Parathyroid adenoma (tissue), 2 donors: ENCODE measurements at regions not wholly inside any gene's neighbourhood (a gene's known extent, or its start where the extent isn't known, plus 50 kb on each side); places are given as distances from the start of the nearest gene placed in this dataset.

Source experiments
- H2AFZ ChIP-seq: fragments of 300-600 bp; sonication (generic); one replicate; pipeline ENCODE4 v1.7.0; 2017; ENCODE audit warnings: antibody characterized with exemption, mild to moderate bottlenecking
- H3K27ac ChIP-seq: fragments of 300-600 bp; sonication (generic); one replicate; pipeline ENCODE4 v1.7.0; 2017
- H3K27me3 ChIP-seq: fragments of 300-600 bp; sonication (generic); one replicate; pipeline ENCODE4 v1.7.0; 2017; ENCODE audit warnings: low read length; ENCODE audit not compliant: control insufficient read depth, insufficient read depth
- H3K36me3 ChIP-seq: fragments of 300-600 bp; sonication (generic); one replicate; pipeline ENCODE4 v1.7.0; 2017; ENCODE audit warnings: low read length; ENCODE audit not compliant: control insufficient read depth, insufficient read depth
- H3K4me1 ChIP-seq: fragments of 300-600 bp; sonication (generic); one replicate; pipeline ENCODE4 v1.7.0; 2017; ENCODE audit warnings: control low read depth
- H3K4me2 ChIP-seq: fragments of 300-600 bp; sonication (generic); one replicate; pipeline ENCODE4 v1.7.0; 2017; ENCODE audit warnings: low read length
- H3K4me3 ChIP-seq: fragments of 300-600 bp; sonication (generic); one replicate; pipeline ENCODE4 v1.7.0; 2017; ENCODE audit warnings: low read depth, low read length
- H3K79me2 ChIP-seq: fragments of 300-600 bp; sonication (generic); one replicate; pipeline ENCODE4 v1.7.0; 2017; ENCODE audit warnings: control low read depth
- H3K9ac ChIP-seq: fragments of 300-600 bp; sonication (generic); one replicate; pipeline ENCODE4 v1.7.0; 2017; ENCODE audit warnings: mild to moderate bottlenecking
- H3K9me3 ChIP-seq: fragments of 300-600 bp; sonication (generic); one replicate; pipeline ENCODE4 v1.7.0; 2017; ENCODE audit warnings: low read length; ENCODE audit not compliant: control insufficient read depth
- CTCF ChIP-seq: fragments of 300-600 bp; sonication (generic); IDR thresholded peaks from one replicate; pipeline ENCODE4 v1.7.0; 2017; ENCODE audit warnings: antibody characterized with exemption, mild to moderate bottlenecking
- donor health status: primary hyperparathyroidism.

- Histone ChIP-seq H3K9me3 (no peaks in the 10 kb centered on the region), H3K9ac (no peak overlapping the region)
- no peak for TF ChIP-seq CTCF
These were observed 98.0 kb downstream of the MACIR start for GRCh38 chr5:103356350-103357091.

GRCh38 chr5:103355579-103355978 is 97.0 kb downstream of the MACIR start:
- H3K9me3 ChIP-seq, result no peaks in the 10 kb centered on the region
- no peak for TF ChIP-seq CTCF
- H3K4me1 ChIP-seq, result peaks cover 4% of the 10 kb centered on the region
- no peaks in the 10 kb centered on the region for H3K79me2 ChIP-seq
- H3K4me3 ChIP-seq, result no peak overlapping the region
- no peak overlapping the region for H3K27ac ChIP-seq
- no peak overlapping the region for H2AFZ ChIP-seq
- H3K4me2 ChIP-seq, result no peak overlapping the region
- H3K27me3 ChIP-seq, result no peaks in the 10 kb centered on the region
- H3K9ac ChIP-seq, result no peak overlapping the region
- no peaks in the 10 kb centered on the region for H3K36me3 ChIP-seq

More at GRCh38 chr5:103356350-103357091, 98.0 kb downstream of the MACIR start:
- Histone ChIP-seq H2AFZ (no peak overlapping the region), H3K27me3 (no peaks in the 10 kb centered on the region), H3K4me3 (no peak overlapping the region), H3K4me2 (no peak overlapping the region), H3K79me2 (no peaks in the 10 kb centered on the region), H3K27ac (no peak overlapping the region), H3K36me3 (no peaks in the 10 kb centered on the region), H3K4me1 (peaks cover 4% of the 10 kb centered on the region)

- no peak for TF ChIP-seq CTCF
- Histone ChIP-seq H3K9me3 (no peaks in the 10 kb centered on the region), H3K27me3 (no peaks in the 10 kb centered on the region), H3K4me1 (peaks cover 4% of the 10 kb centered on the region), H3K4me3 (no peak overlapping the region), H3K27ac (no peak overlapping the region), H3K79me2 (no peaks in the 10 kb centered on the region), H3K4me2 (no peak overlapping the region), H2AFZ (no peak overlapping the region), H3K36me3 (no peaks in the 10 kb centered on the region), H3K9ac (no peak overlapping the region)
These were observed 95.9 kb downstream of the MACIR start for GRCh38 chr5:103354446-103354845.

DNA sequence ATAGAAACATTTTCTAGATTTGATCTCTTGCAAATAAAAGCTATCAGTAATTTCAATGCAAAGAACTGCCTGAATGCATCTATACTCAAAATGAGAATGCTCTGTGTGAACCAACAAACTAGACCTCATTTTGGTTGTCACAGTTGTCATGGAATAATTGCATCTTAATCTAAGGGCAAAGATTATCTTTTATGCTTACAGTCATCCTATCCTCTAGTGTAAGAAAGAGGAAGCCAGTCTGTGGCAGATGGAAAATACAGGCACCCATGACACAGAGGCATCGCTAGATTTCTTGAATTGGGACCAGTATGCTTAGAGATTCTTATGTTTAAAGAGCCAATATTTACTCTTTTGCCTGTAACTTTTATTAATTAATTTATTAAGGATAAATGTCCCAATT is 95.0 kb downstream of the MACIR start:
- H3K27ac ChIP-seq, result no peak overlapping the region
- no peaks in the 10 kb centered on the region for H3K79me2 ChIP-seq
- no peaks in the 10 kb centered on the region for H3K9me3 ChIP-seq
- no peaks in the 10 kb centered on the region for H3K36me3 ChIP-seq
- no peaks in the 10 kb centered on the region for H3K27me3 ChIP-seq
- TF ChIP-seq CTCF, result no peak
- no peak overlapping the region for H3K4me2 ChIP-seq
- H3K4me1 ChIP-seq, result peaks cover 2% of the 10 kb centered on the region
- no peak overlapping the region for H3K9ac ChIP-seq
- no peak overlapping the region for H2AFZ ChIP-seq
- H3K4me3 ChIP-seq, result no peak overlapping the region
